H1 (cell line): ENCODE measurements at regions not wholly inside any gene's neighbourhood (a gene's known extent, or its start where the extent isn't known, plus 50 kb on each side); places are given as distances from the start of the nearest gene placed in this dataset.

Source experiments
- CHD2 ChIP-seq: IDR thresholded peaks from 2 replicates; pipeline ENCODE4 v1.6.1; 2012; ENCODE audit warnings: low read length, improper control_type of control experiment
- CREB1 ChIP-seq: IDR thresholded peaks from 2 replicates; pipeline ENCODE4 v1.6.1; 2012; ENCODE audit warnings: inconsistent platforms
- CTCF ChIP-seq, 3 experiments: IDR thresholded peaks; 1 replicate in 2 of 3; 2 replicates in 1 of 3; pipeline versions ENCODE4 v1.5.1 to v1.6.1; 2011; ENCODE audit warnings: low read length in 3 of 3, mild to moderate bottlenecking in 3 of 3, inconsistent platforms in 2 of 3, low read depth in 1 of 3, moderate library complexity in 1 of 3; ENCODE audit not compliant: insufficient read depth in 1 of 3; ENCODE audit errors: control extremely low read depth in 1 of 3
- EGR1 ChIP-seq: IDR thresholded peaks from 2 replicates; pipeline ENCODE4 v1.6.1; 2011; ENCODE audit warnings: low read depth, low read length, borderline replicate concordance
- EZH2 ChIP-seq: fragments of 200-600 bp; sonication (generic); IDR thresholded peaks from 2 replicates; pipeline ENCODE4 v1.7.1; 2012; ENCODE audit warnings: low read depth, mild to moderate bottlenecking, moderate library complexity, low read length, inconsistent platforms; ENCODE audit not compliant: severe bottlenecking
- KDM1A ChIP-seq: fragments of 200-600, 300-600 bp; sonication (generic); IDR thresholded peaks from 2 replicates; pipeline ENCODE4 v1.7.1; 2016; ENCODE audit warnings: mild to moderate bottlenecking, low read length, borderline replicate concordance
- MAX ChIP-seq: IDR thresholded peaks from 2 replicates; pipeline ENCODE4 v1.6.1; 2012; ENCODE audit warnings: inconsistent platforms
- POLR2A ChIP-seq, 2 experiments: IDR thresholded peaks; 1 replicate in 1 of 2; 2 replicates in 1 of 2; pipeline ENCODE4 v1.6.1; 2011; ENCODE audit warnings: low read depth in 2 of 2, low read length in 2 of 2, mild to moderate bottlenecking in 2 of 2; ENCODE audit errors: control extremely low read depth in 1 of 2
- RAD21 ChIP-seq, 2 experiments: IDR thresholded peaks in 1 of 2; conservative IDR thresholded peaks in 1 of 2; 2 replicates each; pipeline ENCODE4 v1.6.1; 2011; ENCODE audit warnings: low read depth in 2 of 2, low read length in 2 of 2, improper control_type of control experiment in 1 of 2, inconsistent platforms in 1 of 2, mild to moderate bottlenecking in 1 of 2, moderate library complexity in 1 of 2
- TBP ChIP-seq: IDR thresholded peaks from 2 replicates; pipeline ENCODE4 v1.6.1; 2011; ENCODE audit warnings: low read depth, low read length, improper control_type of control experiment

- TF ChIP-seq CTCF (IDR thresholded peaks at IDR 0.05; ENCODE audit: control extremely low read depth in 1 of 3, insufficient read depth in 1 of 3, low read depth in 1 of 3, low read length in 3 of 3) (no peak), CREB1 (no peak), CHD2 (no peak), POLR2A (IDR thresholded peaks at IDR 0.05; ENCODE audit: control extremely low read depth in 1 of 2, low read depth in 2 of 2, low read length in 2 of 2) (no peak), EGR1 (no peak), EZH2 (no peak), KDM1A (no peak), TBP (no peak), MAX (no peak), RAD21 (IDR thresholded peaks at IDR 0.05 in 1 of 2, conservative IDR thresholded peaks at IDR 0.05 in 1 of 2; ENCODE audit: low read depth in 2 of 2, low read length in 2 of 2) (no peak)
Measured at GRCh38 chr13:50345804-50346203, 330.6 kb downstream of the KCNRG start.
